PC-3 (cell line): ENCODE measurements at regions not wholly inside any gene's neighbourhood (a gene's known extent, or its start where the extent isn't known, plus 50 kb on each side); places are given as distances from the start of the nearest gene placed in this dataset.

ENCODE experiments used
- ATAC-seq: fragments of 200-7000 bp; cut with Tn5 transposase; 2 replicates; pipeline ENCODE4 v1.9.1; 2020; ENCODE audit warnings: mild to moderate bottlenecking, moderate library complexity
- BruUV-seq: library from RNA; stranded (reverse); fragments of 400-500 nt; replicated peaks from 2 replicates; lab custom pipeline; 2021; lab: Mats Ljungman, UMichigan
- CTCF ChIA-PET: fragments of 300-600 bp; sonication (Branson Sonifier 250); formaldehyde crosslinking; loops from one replicate; lab custom pipeline; 2022; ENCODE audit warnings: antibody characterized with exemption; lab: Charles Lee
- POLR2A ChIA-PET: fragments of 300-600 bp; sonication (Branson Sonifier 250); formaldehyde crosslinking; loops from one replicate; lab custom pipeline; 2022; ENCODE audit warnings: antibody characterized with exemption; ENCODE audit not compliant: unreplicated experiment; lab: Charles Lee
- DNase-seq: peaks from one replicate; pipeline ENCODE4 v3.0.0-alpha.2; 2015
- H2AFZ ChIP-seq: fragments of 300-600 bp; sonication (generic); 2 replicates; pipeline ENCODE4 v1.6.0; 2016; ENCODE audit warnings: antibody characterized with exemption, low read length
- H3F3A ChIP-seq: fragments of 300-600 bp; sonication (generic); one replicate; pipeline ENCODE4 v1.6.0; 2017; ENCODE audit warnings: antibody characterized with exemption, low read length, control low read depth, mild to moderate bottlenecking; ENCODE audit not compliant: unreplicated experiment
- H3K27ac ChIP-seq: fragments of 300-600 bp; sonication (generic); 2 replicates; pipeline ENCODE4 v1.5.1; 2016; ENCODE audit warnings: mild to moderate bottlenecking, low read length
- H3K27me3 ChIP-seq: fragments of 300-600 bp; sonication (generic); 2 replicates; pipeline ENCODE4 v1.6.1; 2016; ENCODE audit warnings: low read length, mixed read lengths
- H3K36me3 ChIP-seq: fragments of 300-600 bp; sonication (generic); 2 replicates; pipeline ENCODE4 v1.6.1; 2016; ENCODE audit warnings: low read depth, mixed run types, low read length, mixed read lengths
- H3K4me1 ChIP-seq: fragments of 300-600 bp; sonication (generic); 2 replicates; pipeline ENCODE4 v1.5.1; 2016; ENCODE audit warnings: low read length; ENCODE audit not compliant: insufficient read depth
- H3K4me2 ChIP-seq: fragments of 300-600 bp; sonication (generic); 2 replicates; pipeline ENCODE4 v1.6.0; 2016; ENCODE audit warnings: low read length
- H3K4me3 ChIP-seq: fragments of 300-600 bp; sonication (generic); 2 replicates; pipeline ENCODE4 v1.5.1; 2016; ENCODE audit warnings: mild to moderate bottlenecking, low read length, mixed read lengths
- H3K79me2 ChIP-seq: fragments of 300-600 bp; sonication (generic); 2 replicates; pipeline ENCODE4 v1.6.1; 2017; ENCODE audit warnings: low read length, mixed read lengths
- H3K9ac ChIP-seq: fragments of 300-600 bp; sonication (generic); 2 replicates; pipeline ENCODE4 v1.6.0; 2016; ENCODE audit warnings: mild to moderate bottlenecking, low read length
- H3K9me2 ChIP-seq: fragments of 300-600 bp; sonication (generic); replicated peaks from 2 replicates; pipeline ENCODE4 v1.6.1; 2016; ENCODE audit warnings: mixed run types, low read length, mixed read lengths
- H3K9me3 ChIP-seq: fragments of 300-600 bp; sonication (generic); 2 replicates; pipeline ENCODE4 v1.6.1; 2016; ENCODE audit warnings: low read length, mixed read lengths
- H4K20me1 ChIP-seq: fragments of 300-600 bp; sonication (generic); 2 replicates; pipeline ENCODE4 v1.6.1; 2016; ENCODE audit warnings: low read length, mixed read lengths
- EZH2 ChIP-seq: fragments of 300-600 bp; sonication (generic); IDR thresholded peaks from one replicate; pipeline ENCODE4 v1.6.1; 2017; ENCODE audit warnings: antibody characterized with exemption, mild to moderate bottlenecking, low read length; ENCODE audit not compliant: unreplicated experiment
- EZH2phosphoT487 ChIP-seq: fragments of 300-600 bp; sonication (generic); IDR thresholded peaks from 2 replicates; pipeline ENCODE4 v1.6.1; 2018; ENCODE audit warnings: mild to moderate bottlenecking, antibody characterized with exemption, low read length, borderline replicate concordance
- intact Hi-C: fragments of 100-400 bp; cut with micrococcal nuclease; formaldehyde crosslinking; loops from 2 replicates; pipeline ENCODE4 v1.9.0; 2023
- TF ChIP-seq, protein P1 (sequence below): fragments of 300-600 bp; sonication (generic); conservative IDR thresholded peaks from 2 replicates; pipeline ENCODE4 v1.5.1; 2017; ENCODE audit warnings: antibody characterized with exemption, low read depth, mild to moderate bottlenecking, low read length

DNA sequence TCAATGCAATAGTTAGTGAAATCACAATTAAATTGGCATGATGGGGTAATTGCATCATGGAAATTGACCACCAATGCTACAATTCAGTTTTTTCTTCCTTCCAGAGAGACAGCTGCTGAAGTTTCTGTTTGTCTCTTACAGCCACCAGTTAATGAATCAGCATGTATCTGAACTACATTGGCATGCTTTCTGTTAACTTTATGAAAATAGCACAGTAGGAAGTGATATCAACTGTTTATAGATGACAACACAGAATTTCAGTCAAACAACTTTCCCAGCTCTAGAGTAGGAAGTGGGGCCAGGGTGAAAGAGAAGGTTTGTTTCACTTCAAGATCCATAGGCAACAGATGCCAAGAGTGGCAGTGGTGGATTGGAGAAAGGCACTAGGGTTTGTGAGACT, 339.6 kb upstream of the VWC2 start:
- DNase-seq (peak; percentile 20), ATAC-seq (0 out of 2 replicates have a peak, but pooled peaks have one; percentile 31)
- H4K20me1 ChIP-seq, result no peaks in the 10 kb centered on the region
- H3K9me3 ChIP-seq, result no peaks in the 10 kb centered on the region
- 0 out of 2 replicates have a peak overlapping the region, but pooled peaks have one; percentile 10 for H3K4me2 ChIP-seq
- H3K4me1 ChIP-seq, result no peaks in the 10 kb centered on the region
- no peaks in the 10 kb centered on the region for H3K36me3 ChIP-seq
- no peaks in the 10 kb centered on the region for H3K79me2 ChIP-seq
- H3K27ac ChIP-seq, result no peak overlapping the region
- H3K9me2 ChIP-seq, result no peaks in the 10 kb centered on the region
- H3K27me3 ChIP-seq, result no peaks in the 10 kb centered on the region
- H2AFZ ChIP-seq, result no peak overlapping the region
- ChIA-PET CTCF (no interaction called here), POLR2A (no interaction called here)
- H3K4me3 ChIP-seq, result no peak overlapping the region
- TF ChIP-seq EZH2 (no peak), EZH2phosphoT487 (no peak)
- TF ChIP-seq, protein P1, sequence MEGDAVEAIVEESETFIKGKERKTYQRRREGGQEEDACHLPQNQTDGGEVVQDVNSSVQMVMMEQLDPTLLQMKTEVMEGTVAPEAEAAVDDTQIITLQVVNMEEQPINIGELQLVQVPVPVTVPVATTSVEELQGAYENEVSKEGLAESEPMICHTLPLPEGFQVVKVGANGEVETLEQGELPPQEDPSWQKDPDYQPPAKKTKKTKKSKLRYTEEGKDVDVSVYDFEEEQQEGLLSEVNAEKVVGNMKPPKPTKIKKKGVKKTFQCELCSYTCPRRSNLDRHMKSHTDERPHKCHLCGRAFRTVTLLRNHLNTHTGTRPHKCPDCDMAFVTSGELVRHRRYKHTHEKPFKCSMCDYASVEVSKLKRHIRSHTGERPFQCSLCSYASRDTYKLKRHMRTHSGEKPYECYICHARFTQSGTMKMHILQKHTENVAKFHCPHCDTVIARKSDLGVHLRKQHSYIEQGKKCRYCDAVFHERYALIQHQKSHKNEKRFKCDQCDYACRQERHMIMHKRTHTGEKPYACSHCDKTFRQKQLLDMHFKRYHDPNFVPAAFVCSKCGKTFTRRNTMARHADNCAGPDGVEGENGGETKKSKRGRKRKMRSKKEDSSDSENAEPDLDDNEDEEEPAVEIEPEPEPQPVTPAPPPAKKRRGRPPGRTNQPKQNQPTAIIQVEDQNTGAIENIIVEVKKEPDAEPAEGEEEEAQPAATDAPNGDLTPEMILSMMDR, result no peak
- H3K9ac ChIP-seq, result no peak overlapping the region
- no TSS peak for BruUV-seq
- H3F3A ChIP-seq, result no peaks in the 10 kb centered on the region
- intact Hi-C loops, result no loop called here

DNA sequence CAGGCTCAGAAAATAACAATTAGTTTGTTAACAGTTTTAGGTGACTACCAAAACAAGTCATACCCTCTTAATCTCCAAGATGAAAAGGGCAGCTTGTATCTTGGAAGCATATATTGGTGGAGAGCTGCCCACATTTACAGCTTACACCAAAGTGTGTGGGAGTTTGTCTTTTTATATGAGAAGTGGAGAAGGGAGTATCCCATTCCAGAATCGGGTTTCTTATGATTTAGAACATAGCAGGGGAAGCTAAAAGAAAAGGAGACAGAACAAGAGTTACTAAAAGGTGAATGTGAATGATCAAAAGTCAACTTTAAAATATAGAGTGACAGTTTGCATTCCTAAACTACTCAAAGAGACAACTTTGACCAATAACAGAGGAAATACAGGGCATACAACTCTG, 338.6 kb upstream of the VWC2 start:
- no peaks in the 10 kb centered on the region for H3F3A ChIP-seq
- H3K9me3 ChIP-seq, result no peaks in the 10 kb centered on the region
- intact Hi-C loops, result no loop called here
- H4K20me1 ChIP-seq, result no peaks in the 10 kb centered on the region
- no peak overlapping the region for H3K4me3 ChIP-seq
- H3K27me3 ChIP-seq, result no peaks in the 10 kb centered on the region
- CTCF ChIA-PET, result no interaction called here
- TF ChIP-seq EZH2phosphoT487, result no peak
- no peak for TF ChIP-seq EZH2
- TF ChIP-seq, protein P1, result no peak
- POLR2A ChIA-PET, result interaction anchor here (0.7 kb wide), 1 partner anchor 28 kb away, joined by 3 read pairs; no protein-coding TSS in a partner anchor
- H3K4me2 ChIP-seq, result no peak overlapping the region
- no peak overlapping the region for H3K27ac ChIP-seq
- no peak overlapping the region for H2AFZ ChIP-seq
- H3K9ac ChIP-seq, result no peak overlapping the region
- no peaks in the 10 kb centered on the region for H3K79me2 ChIP-seq
- H3K36me3 ChIP-seq, result no peaks in the 10 kb centered on the region
- BruUV-seq, result no TSS peak
- DNase-seq (no peak), ATAC-seq (no peak)
- no peaks in the 10 kb centered on the region for H3K9me2 ChIP-seq
- no peaks in the 10 kb centered on the region for H3K4me1 ChIP-seq

DNA sequence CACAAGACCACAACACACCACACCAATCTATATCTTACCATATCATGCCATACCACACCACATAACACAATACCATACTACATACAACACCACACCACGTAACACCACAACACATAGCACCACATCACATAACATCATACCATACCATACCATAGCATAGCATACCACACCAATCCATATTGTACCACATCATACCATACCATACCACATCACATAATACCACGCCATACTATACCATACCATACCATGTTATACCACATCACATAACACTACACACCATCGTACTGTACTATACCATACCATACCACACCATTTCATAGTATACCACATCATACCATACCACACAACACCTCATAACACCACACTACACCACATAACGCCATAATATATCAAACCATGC, 335.2 kb upstream of the VWC2 start:
- intact Hi-C loops, result no loop called here
- H3F3A ChIP-seq, result no peaks in the 10 kb centered on the region
- H3K27ac ChIP-seq, result no peak overlapping the region
- H3K4me2 ChIP-seq, result no peak overlapping the region
- no peaks in the 10 kb centered on the region for H4K20me1 ChIP-seq
- ChIA-PET POLR2A (no interaction called here), CTCF (no interaction called here)
- no peak overlapping the region for H2AFZ ChIP-seq
- H3K79me2 ChIP-seq, result no peaks in the 10 kb centered on the region
- no peaks in the 10 kb centered on the region for H3K27me3 ChIP-seq
- no peaks in the 10 kb centered on the region for H3K9me3 ChIP-seq
- H3K4me3 ChIP-seq, result no peak overlapping the region
- no peak for DNase-seq
- H3K4me1 ChIP-seq, result no peaks in the 10 kb centered on the region
- ATAC-seq, result no peak
- H3K36me3 ChIP-seq, result no peaks in the 10 kb centered on the region
- no TSS peak for BruUV-seq
- H3K9me2 ChIP-seq, result no peaks in the 10 kb centered on the region
- no peak overlapping the region for H3K9ac ChIP-seq
- TF ChIP-seq EZH2phosphoT487, result no peak
- TF ChIP-seq, protein P1, result no peak
- TF ChIP-seq EZH2, result no peak
